M059J (cell line): ENCODE measurements at regions not wholly inside any gene's neighbourhood (a gene's known extent, or its start where the extent isn't known, plus 50 kb on each side); places are given as distances from the start of the nearest gene placed in this dataset.
A peak's percentile ranks its signal among the peaks of the same experiment; 100 is the strongest.

Experiments
- DNase-seq: peaks from one replicate; pipeline ENCODE4 v3.0.0-alpha.2; 2012; ENCODE audit warnings: low read depth

- DNase-seq, result no peak
Measured at GRCh38 chr7:52700349-52700748, 335.1 kb upstream of the POM121L12 start.

GRCh38 chr7:52695973-52696595, 339.3 kb upstream of the POM121L12 start:
- DNase-seq, result no peak

- no peak for DNase-seq
Measured at GRCh38 chr7:52691257-52691656, 344.2 kb upstream of the POM121L12 start.

- DNase-seq, result no peak
Measured at GRCh38 chr7:52689912-52690311, 345.5 kb upstream of the POM121L12 start.

GRCh38 chr7:52685333-52685732, 350.1 kb upstream of the POM121L12 start:
- DNase-seq, result no peak

- DNase-seq, result no peak
Measured at GRCh38 chr7:52684388-52684787, 351.0 kb upstream of the POM121L12 start.

GRCh38 chr7:52682993-52683392, 352.4 kb upstream of the POM121L12 start:
- DNase-seq, result no peak

- no peak for DNase-seq
Measured at GRCh38 chr7:52670608-52671225, 364.7 kb upstream of the POM121L12 start.

- no peak for DNase-seq
Measured at GRCh38 chr7:52669031-52669430, 366.4 kb upstream of the POM121L12 start.

- no peak for DNase-seq
Measured at GRCh38 chr7:52668435-52668834, 367.0 kb upstream of the POM121L12 start.

- no peak for DNase-seq
Measured at GRCh38 chr7:52659178-52659577, 376.3 kb upstream of the POM121L12 start.

GRCh38 chr7:52656098-52656497, 379.3 kb upstream of the POM121L12 start:
- no peak for DNase-seq

- DNase-seq, result no peak
Measured at GRCh38 chr7:52652621-52653020, 382.8 kb upstream of the POM121L12 start.

- no peak for DNase-seq
Measured at GRCh38 chr7:52648872-52649271, 386.6 kb upstream of the POM121L12 start.

- no peak for DNase-seq
Measured at GRCh38 chr7:52647046-52647445, 388.4 kb upstream of the POM121L12 start.

GRCh38 chr7:52639981-52640380, 395.5 kb upstream of the POM121L12 start:
- peak; percentile 2 for DNase-seq

GRCh38 chr7:52639126-52639525, 396.3 kb upstream of the POM121L12 start:
- no peak for DNase-seq

GRCh38 chr7:52635021-52635420, 400.4 kb upstream of the POM121L12 start:
- peak; percentile 0 for DNase-seq

- DNase-seq, result no peak
Measured at GRCh38 chr7:52620849-52621248, 414.6 kb upstream of the POM121L12 start.

- no peak for DNase-seq
Measured at GRCh38 chr7:52616552-52616951, 418.9 kb upstream of the POM121L12 start.

- no peak for DNase-seq
Measured at GRCh38 chr7:52615021-52615695, 420.3 kb upstream of the POM121L12 start.

GRCh38 chr7:52609511-52609910, 425.9 kb upstream of the POM121L12 start:
- DNase-seq, result no peak

GRCh38 chr7:52592698-52593097, 442.7 kb upstream of the POM121L12 start:
- no peak for DNase-seq
